ENCODE measurements at regions not wholly inside any gene's neighbourhood (a gene's known extent, or its start where the extent isn't known, plus 50 kb on each side); places are given as distances from the start of the nearest gene placed in this dataset.

- no peak for TF ChIP-seq HDGF (IDR thresholded peaks at IDR 0.05; ENCODE audit: borderline replicate concordance)
- TF ChIP-seq SP1 (IDR thresholded peaks at IDR 0.05), result no peak
- TF ChIP-seq PKNOX1 (IDR thresholded peaks at IDR 0.05), result no peak
- no peak for TF ChIP-seq ELF4 (IDR thresholded peaks at IDR 0.05)
- TF ChIP-seq L3MBTL2 (conservative IDR thresholded peaks at IDR 0.05), result no peak
- TF ChIP-seq FOXA1 (IDR thresholded peaks at IDR 0.05), result no peak
- no peak for TF ChIP-seq TARDBP (IDR thresholded peaks at IDR 0.05)
- TF ChIP-seq ARNT (IDR thresholded peaks at IDR 0.05), result no peak
- no peak for TF ChIP-seq BHLHE40 (IDR thresholded peaks at IDR 0.05; ENCODE audit: borderline replicate concordance)
Measured at GRCh38 chr6:43979525-43979924, 147.7 kb downstream of the MRPL14 start.
